Lung (tissue), 11 donors: ENCODE measurements at regions not wholly inside any gene's neighbourhood (a gene's known extent, or its start where the extent isn't known, plus 50 kb on each side); places are given as distances from the start of the nearest gene placed in this dataset.

Experiments
- ATAC-seq: fragments of 200-7000 bp; cut with Tn5 transposase; one replicate; pipeline ENCODE4 v1.9.1; 2020; ENCODE audit warnings: moderate number of reproducible peaks; ENCODE audit not compliant: insufficient read depth, low FRiP score
- DNase-seq, 3 donors: peaks; one replicate each; pipeline ENCODE4 v3.0.0-alpha.2; 2013 to 2017
- H3K27ac ChIP-seq, 2 donors: one replicate each; pipeline ENCODE4 v1.5.1; 2013; ENCODE audit warnings: mild to moderate bottlenecking in 2 of 2, moderate library complexity in 2 of 2, control low read depth in 1 of 2, inconsistent platforms in 1 of 2, low read depth in 1 of 2, low read length in 1 of 2
- H3K27me3 ChIP-seq, 3 donors: one replicate each; pipeline ENCODE4 v1.5.1; 2013; ENCODE audit warnings: low read length in 2 of 3; ENCODE audit not compliant: control insufficient read depth in 3 of 3, insufficient read depth in 3 of 3
- H3K36me3 ChIP-seq, 4 donors: one replicate each; pipeline ENCODE4 v1.5.1; 2013; ENCODE audit warnings: low read length in 4 of 4, mild to moderate bottlenecking in 1 of 4, moderate library complexity in 1 of 4; ENCODE audit not compliant: control insufficient read depth in 4 of 4, insufficient read depth in 4 of 4
- H3K4me1 ChIP-seq, 5 donors: one replicate each; pipeline ENCODE4 v1.5.1; 2013; ENCODE audit warnings: low read length in 5 of 5, mild to moderate bottlenecking in 2 of 5, moderate library complexity in 1 of 5; ENCODE audit not compliant: control insufficient read depth in 5 of 5, insufficient read depth in 5 of 5
- H3K4me3 ChIP-seq: one replicate; pipeline ENCODE4 v1.5.1; 2013; ENCODE audit warnings: mild to moderate bottlenecking, control low read depth, moderate library complexity
- H3K9ac ChIP-seq, 2 donors: one replicate each; pipeline ENCODE4 v1.5.1; 2013; ENCODE audit warnings: low read length in 2 of 2, control low read depth in 1 of 2; ENCODE audit not compliant: insufficient read depth in 1 of 2
- H3K9me3 ChIP-seq, 4 donors: one replicate each; pipeline ENCODE4 v1.5.1; 2013; ENCODE audit warnings: low read length in 3 of 4, mild to moderate bottlenecking in 1 of 4, moderate library complexity in 1 of 4; ENCODE audit not compliant: control insufficient read depth in 4 of 4, insufficient read depth in 3 of 4
- CTCF ChIP-seq: IDR thresholded peaks from 2 replicates; pipeline ENCODE4 v1.5.1; 2012; ENCODE audit warnings: mild to moderate bottlenecking; ENCODE audit errors: control extremely low read depth, extremely low read depth
- WGBS, 2 donors: extraction: QIAGEN DNeasy Blood & Tissue Kit; methylation state at CpG; one replicate each; pipeline ENCODE4 v1.1.7; 2013; 5-methylcytosine and 5-hydroxymethylcytosine counted together
- donor health status: control.
- donor health status: control.
- donor health status: Bipolar disorder and iron deficiency.
- donor health status: healthy.
- donor health status: DM: yes; HTN: yes; CAD: no.

DNA sequence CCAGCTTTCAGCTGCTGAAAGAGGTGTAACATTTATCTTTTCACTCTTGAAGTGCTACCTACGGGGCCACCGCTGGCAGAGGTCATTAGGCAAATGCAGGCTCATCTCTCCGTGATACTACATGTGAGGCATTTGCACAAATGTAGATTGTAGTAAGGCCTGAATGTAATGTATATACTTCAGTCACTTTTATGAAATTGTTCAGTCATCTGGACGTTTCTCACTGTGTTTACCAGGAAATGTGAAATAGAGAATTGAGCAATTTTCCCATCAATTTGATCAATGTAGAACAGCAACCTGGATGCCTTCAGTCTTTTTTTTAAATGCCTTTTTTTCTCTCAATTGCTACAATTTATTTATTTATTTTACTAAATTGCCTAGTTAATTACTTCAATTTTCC lies 368.3 kb upstream of the AZI2 start:
- ATAC-seq: no peak
- WGBS, 2 donors: 75 to 76% methylated on average over 4 of the region's 4 CpGs
- Histone ChIP-seq H3K9me3 (no peaks in the 10 kb centered on the region), H3K27ac (no peak overlapping the region), H3K27me3 (no peaks in the 10 kb centered on the region), H3K4me3 (no peak overlapping the region), H3K4me1 (no peaks in the 10 kb centered on the region), H3K9ac (no peak overlapping the region), H3K36me3 (no peaks in the 10 kb centered on the region)
- DNase-seq: no peak
- no peak for TF ChIP-seq CTCF

GRCh38 chr3:28718074-28718849 lies 369.6 kb upstream of the AZI2 start:
- H3K36me3 ChIP-seq: no peaks in the 10 kb centered on the region
- no peaks in the 10 kb centered on the region for H3K27me3 ChIP-seq
- H3K27ac ChIP-seq: no peak overlapping the region
- ATAC-seq (peak; percentile 58), DNase-seq (no peak)
- H3K4me3 ChIP-seq: no peak overlapping the region
- WGBS, 2 donors: 46 to 55% methylated on average over 4 of the region's 4 CpGs
- no peak overlapping the region for H3K9ac ChIP-seq
- no peaks in the 10 kb centered on the region for H3K9me3 ChIP-seq
- no peak for TF ChIP-seq CTCF
- H3K4me1 ChIP-seq: no peaks in the 10 kb centered on the region

GRCh38 chr3:28726840-28727239 lies 378.2 kb upstream of the AZI2 start:
- DNase-seq (peak in 2 of 3 donors; percentile 22 to 37), ATAC-seq (no peak)
- H3K4me1 ChIP-seq: no peaks in the 10 kb centered on the region
- no peaks in the 10 kb centered on the region for H3K9me3 ChIP-seq
- 55 to 63% methylated on average over 3 of the region's 3 CpGs for WGBS, 2 donors
- no peak overlapping the region for H3K4me3 ChIP-seq
- H3K27me3 ChIP-seq: no peaks in the 10 kb centered on the region
- H3K9ac ChIP-seq: no peak overlapping the region
- TF ChIP-seq CTCF: peak; percentile 24
- H3K36me3 ChIP-seq: no peaks in the 10 kb centered on the region
- no peak overlapping the region for H3K27ac ChIP-seq

DNA sequence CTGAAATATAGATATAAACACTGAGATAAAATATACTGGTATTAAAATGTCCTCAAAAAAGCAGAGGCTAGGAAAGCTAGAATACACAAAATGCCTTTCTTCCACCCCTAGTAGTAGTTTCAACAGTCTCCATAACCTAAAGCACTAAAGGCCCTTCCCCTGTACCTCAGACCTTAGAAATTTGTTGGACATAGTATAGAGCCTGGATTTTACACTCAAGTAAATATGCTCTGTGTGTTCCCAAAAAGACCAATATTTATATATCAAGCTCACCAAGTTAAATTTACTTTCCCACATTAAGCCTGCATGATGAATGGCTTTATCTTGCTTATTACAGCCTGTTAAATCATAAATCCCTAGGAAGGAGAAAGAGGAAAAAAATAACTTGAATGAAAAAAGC lies 378.7 kb upstream of the AZI2 start:
- no peak for TF ChIP-seq CTCF
- Histone ChIP-seq H3K4me3 (no peak overlapping the region), H3K36me3 (no peaks in the 10 kb centered on the region), H3K9me3 (no peaks in the 10 kb centered on the region), H3K27me3 (no peaks in the 10 kb centered on the region), H3K4me1 (no peaks in the 10 kb centered on the region), H3K27ac (no peak overlapping the region), H3K9ac (no peak overlapping the region)
- ATAC-seq (no peak), DNase-seq (no peak)
